Amygdala (tissue), 56 donors: ENCODE measurements at regions not wholly inside any gene's neighbourhood (a gene's known extent, or its start where the extent isn't known, plus 50 kb on each side); places are given as distances from the start of the nearest gene placed in this dataset.

ENCODE experiments used
- DNase-seq, 56 donors: peaks; one replicate each; lab custom pipeline; 2025; lab: John Stamatoyannopoulos, UW

GRCh38 chr5:74332682-74333081 is 307.8 kb downstream of the ENC1 start:
- peak in 4 of 56 donors; percentile 5 to 23 (median 14) for DNase-seq

- DNase-seq, result no peak
Measured at GRCh38 chr5:74332006-74332405, 308.5 kb downstream of the ENC1 start.

GRCh38 chr5:74328221-74328630 is 312.3 kb downstream of the ENC1 start:
- DNase-seq, result no peak

- DNase-seq, result no peak
Measured at GRCh38 chr5:74327339-74327685, 313.2 kb downstream of the ENC1 start.

GRCh38 chr5:74326571-74327338 is 313.8 kb downstream of the ENC1 start:
- DNase-seq, result peak in 13 of 56 donors; percentile 4 to 59 (median 9)

- DNase-seq, result no peak
Measured at GRCh38 chr5:74325866-74326265, 314.7 kb downstream of the ENC1 start.

- DNase-seq, result no peak
Measured at GRCh38 chr5:74324556-74324955, 316.0 kb downstream of the ENC1 start.

GRCh38 chr5:74322944-74323343 is 317.6 kb downstream of the ENC1 start:
- no peak for DNase-seq

- DNase-seq, result no peak
Measured at GRCh38 chr5:74322191-74322590, 318.3 kb downstream of the ENC1 start.

GRCh38 chr5:74321326-74321725 is 319.2 kb downstream of the ENC1 start:
- no peak for DNase-seq

GRCh38 chr5:74320526-74320925 is 320.0 kb downstream of the ENC1 start:
- no peak for DNase-seq

- DNase-seq, result no peak
Measured at GRCh38 chr5:74319076-74319475, 321.5 kb downstream of the ENC1 start.

GRCh38 chr5:74316064-74316603 is 324.4 kb downstream of the ENC1 start:
- no peak for DNase-seq

- DNase-seq, result no peak
Measured at GRCh38 chr5:74314906-74315305, 325.6 kb downstream of the ENC1 start.

- no peak for DNase-seq
Measured at GRCh38 chr5:74313896-74314295, 326.6 kb downstream of the ENC1 start.

GRCh38 chr5:74312746-74313145 is 327.8 kb downstream of the ENC1 start:
- DNase-seq, result no peak

GRCh38 chr5:74311961-74312360 is 328.6 kb downstream of the ENC1 start:
- no peak for DNase-seq

- no peak for DNase-seq
Measured at GRCh38 chr5:74310997-74311930, 329.3 kb downstream of the ENC1 start.

GRCh38 chr5:74310386-74310785 is 330.1 kb downstream of the ENC1 start:
- no peak for DNase-seq

- no peak for DNase-seq
Measured at GRCh38 chr5:74309050-74309449, 331.5 kb downstream of the ENC1 start.

GRCh38 chr5:74306845-74307244 is 333.7 kb downstream of the ENC1 start:
- no peak for DNase-seq
